Smooth muscle cell (in vitro differentiated cells): ENCODE measurements at regions not wholly inside any gene's neighbourhood (a gene's known extent, or its start where the extent isn't known, plus 50 kb on each side); places are given as distances from the start of the nearest gene placed in this dataset.

Source experiments
- DNase-seq: peaks from one replicate; lab custom pipeline; 2025; ENCODE audit not compliant: unreplicated experiment; lab: John Stamatoyannopoulos, UW
- H2AFZ ChIP-seq: fragments of 200-600 bp; sonication (generic); 2 replicates; pipeline ENCODE4 v1.6.0; 2016; ENCODE audit warnings: antibody characterized with exemption, low read depth, mild to moderate bottlenecking
- H3F3A ChIP-seq: fragments of 200-600 bp; sonication (generic); 2 replicates; pipeline ENCODE4 v1.6.0; 2017; ENCODE audit warnings: antibody characterized with exemption, low read depth
- H3K27ac ChIP-seq: fragments of 200-600 bp; sonication (generic); 2 replicates; pipeline ENCODE4 v1.5.1; 2016; ENCODE audit warnings: low read depth, mild to moderate bottlenecking
- H3K27me3 ChIP-seq: fragments of 200-600 bp; sonication (generic); 2 replicates; pipeline ENCODE4 v1.6.1; 2016; ENCODE audit warnings: low read depth, mild to moderate bottlenecking
- H3K36me3 ChIP-seq: fragments of 200-600 bp; sonication (generic); 2 replicates; pipeline ENCODE4 v1.5.1; 2016; ENCODE audit warnings: low read depth
- H3K4me1 ChIP-seq: fragments of 200-600 bp; sonication (generic); 2 replicates; pipeline ENCODE4 v1.5.1; 2016; ENCODE audit warnings: low read depth
- H3K4me2 ChIP-seq: fragments of 200-600 bp; sonication (generic); 2 replicates; pipeline ENCODE4 v1.6.0; 2016; ENCODE audit warnings: mild to moderate bottlenecking
- H3K4me3 ChIP-seq: fragments of 200-600 bp; sonication (generic); 2 replicates; pipeline ENCODE4 v1.5.1; 2016; ENCODE audit warnings: mild to moderate bottlenecking
- H3K79me2 ChIP-seq: fragments of 200-600 bp; sonication (generic); 2 replicates; pipeline ENCODE4 v1.6.0; 2016; ENCODE audit warnings: low read depth, mild to moderate bottlenecking
- H3K9ac ChIP-seq: fragments of 200-600 bp; sonication (generic); 2 replicates; pipeline ENCODE4 v1.6.0; 2016; ENCODE audit warnings: low read depth
- H3K9me3 ChIP-seq: fragments of 200-600 bp; sonication (generic); replicated peaks from 2 replicates; pipeline ENCODE4 v1.5.1; 2016; ENCODE audit warnings: low read depth
- H4K20me1 ChIP-seq: fragments of 200-600 bp; sonication (generic); 2 replicates; pipeline ENCODE4 v1.6.0; 2016; ENCODE audit warnings: low read depth
- WGBS: methylation state at CpG from one replicate; pipeline ENCODE4 v1.1.7; 2016; ENCODE audit warnings: low lambda C conversion rate; 5-methylcytosine and 5-hydroxymethylcytosine counted together
- TF ChIP-seq, protein P1 (sequence below): fragments of 200-600 bp; sonication (generic); IDR thresholded peaks from 2 replicates; pipeline ENCODE4 v1.5.1; 2017; ENCODE audit warnings: borderline replicate concordance, mild to moderate bottlenecking, antibody characterized with exemption; ENCODE audit not compliant: insufficient read depth, poor library complexity, severe bottlenecking

DNA sequence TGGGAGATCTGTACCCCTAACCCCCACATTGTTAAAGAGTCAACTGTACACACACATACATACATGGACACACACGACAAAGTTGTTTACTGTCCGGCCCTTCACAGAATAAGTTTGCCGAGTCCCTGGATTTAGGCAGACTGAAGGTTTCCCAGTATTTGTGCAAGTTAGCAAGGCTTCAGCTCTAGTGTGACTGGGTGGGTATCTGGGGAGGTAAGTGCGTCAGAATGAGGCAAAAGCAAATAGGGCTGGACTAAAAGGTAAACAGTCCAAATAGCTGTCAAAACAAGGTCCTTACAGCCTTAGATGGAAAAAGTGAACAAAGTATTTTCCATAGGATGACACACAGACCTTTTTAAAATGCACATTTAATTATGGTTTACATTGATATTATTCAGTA, 228.4 kb upstream of the UFM1 start:
- Histone ChIP-seq H3K79me2 (no peaks in the 10 kb centered on the region), H3K36me3 (no peaks in the 10 kb centered on the region), H2AFZ (no peak overlapping the region), H3K27me3 (no peaks in the 10 kb centered on the region), H3K4me1 (no peaks in the 10 kb centered on the region), H3K4me2 (no peak overlapping the region), H3K9ac (no peak overlapping the region), H3F3A (no peaks in the 10 kb centered on the region), H3K4me3 (no peak overlapping the region), H3K9me3 (no peaks in the 10 kb centered on the region), H4K20me1 (no peaks in the 10 kb centered on the region), H3K27ac (no peak overlapping the region)
- WGBS, result 97% methylated on average over 4 of the region's 4 CpGs
- TF ChIP-seq, protein P1, sequence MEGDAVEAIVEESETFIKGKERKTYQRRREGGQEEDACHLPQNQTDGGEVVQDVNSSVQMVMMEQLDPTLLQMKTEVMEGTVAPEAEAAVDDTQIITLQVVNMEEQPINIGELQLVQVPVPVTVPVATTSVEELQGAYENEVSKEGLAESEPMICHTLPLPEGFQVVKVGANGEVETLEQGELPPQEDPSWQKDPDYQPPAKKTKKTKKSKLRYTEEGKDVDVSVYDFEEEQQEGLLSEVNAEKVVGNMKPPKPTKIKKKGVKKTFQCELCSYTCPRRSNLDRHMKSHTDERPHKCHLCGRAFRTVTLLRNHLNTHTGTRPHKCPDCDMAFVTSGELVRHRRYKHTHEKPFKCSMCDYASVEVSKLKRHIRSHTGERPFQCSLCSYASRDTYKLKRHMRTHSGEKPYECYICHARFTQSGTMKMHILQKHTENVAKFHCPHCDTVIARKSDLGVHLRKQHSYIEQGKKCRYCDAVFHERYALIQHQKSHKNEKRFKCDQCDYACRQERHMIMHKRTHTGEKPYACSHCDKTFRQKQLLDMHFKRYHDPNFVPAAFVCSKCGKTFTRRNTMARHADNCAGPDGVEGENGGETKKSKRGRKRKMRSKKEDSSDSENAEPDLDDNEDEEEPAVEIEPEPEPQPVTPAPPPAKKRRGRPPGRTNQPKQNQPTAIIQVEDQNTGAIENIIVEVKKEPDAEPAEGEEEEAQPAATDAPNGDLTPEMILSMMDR, result no peak
- DNase-seq, result no peak

- no peaks in the 10 kb centered on the region for H3K9me3 ChIP-seq
- no peak overlapping the region for H3K27ac ChIP-seq
- no peak overlapping the region for H3K4me2 ChIP-seq
- no peak overlapping the region for H3K9ac ChIP-seq
- no peaks in the 10 kb centered on the region for H3F3A ChIP-seq
- TF ChIP-seq, protein P1, result no peak
- H4K20me1 ChIP-seq, result no peaks in the 10 kb centered on the region
- H3K36me3 ChIP-seq, result no peaks in the 10 kb centered on the region
- no peak overlapping the region for H2AFZ ChIP-seq
- H3K4me1 ChIP-seq, result no peaks in the 10 kb centered on the region
- no peaks in the 10 kb centered on the region for H3K27me3 ChIP-seq
- no peaks in the 10 kb centered on the region for H3K79me2 ChIP-seq
- no peak for DNase-seq
- H3K4me3 ChIP-seq, result no peak overlapping the region
These were observed 234.3 kb upstream of the TRPC4 start for GRCh38 chr13:38103851-38104250.

DNA sequence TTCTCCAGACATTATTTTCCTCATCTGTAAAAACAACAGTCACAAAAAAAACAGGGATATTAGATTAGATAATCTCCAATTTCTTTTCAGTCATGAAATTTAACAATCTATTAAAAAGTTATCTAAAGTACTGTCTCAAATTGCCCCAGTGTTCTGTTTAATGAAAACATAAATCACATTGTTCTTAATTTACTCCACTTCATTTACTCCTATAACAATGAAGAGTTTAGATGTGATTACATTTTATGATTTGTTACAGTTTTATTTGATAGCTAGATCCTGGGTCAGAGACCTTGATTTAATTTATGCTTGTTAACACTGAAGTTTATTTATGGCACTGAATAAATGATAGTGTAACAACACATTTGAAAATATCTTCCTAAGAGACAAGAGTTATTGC, 230.2 kb upstream of the TRPC4 start:
- TF ChIP-seq, protein P1, result no peak
- Histone ChIP-seq H3K36me3 (no peaks in the 10 kb centered on the region), H3K9ac (no peak overlapping the region), H3K27me3 (no peaks in the 10 kb centered on the region), H4K20me1 (no peaks in the 10 kb centered on the region), H2AFZ (no peak overlapping the region), H3K4me2 (no peak overlapping the region), H3K79me2 (no peaks in the 10 kb centered on the region), H3K4me3 (no peak overlapping the region), H3F3A (no peaks in the 10 kb centered on the region), H3K27ac (no peak overlapping the region), H3K4me1 (no peaks in the 10 kb centered on the region), H3K9me3 (no peaks in the 10 kb centered on the region)
- no peak for DNase-seq

GRCh38 chr13:38093425-38093824, 223.9 kb upstream of the TRPC4 start:
- H3K4me3 ChIP-seq, result no peak overlapping the region
- H4K20me1 ChIP-seq, result no peaks in the 10 kb centered on the region
- H3K79me2 ChIP-seq, result no peaks in the 10 kb centered on the region
- no peaks in the 10 kb centered on the region for H3K36me3 ChIP-seq
- H2AFZ ChIP-seq, result no peak overlapping the region
- WGBS, result 88% methylated on average over 4 of the region's 4 CpGs
- no peaks in the 10 kb centered on the region for H3K9me3 ChIP-seq
- TF ChIP-seq, protein P1, result no peak
- no peak overlapping the region for H3K9ac ChIP-seq
- no peak overlapping the region for H3K4me2 ChIP-seq
- H3K27ac ChIP-seq, result no peak overlapping the region
- H3F3A ChIP-seq, result no peaks in the 10 kb centered on the region
- no peak for DNase-seq
- no peaks in the 10 kb centered on the region for H3K4me1 ChIP-seq
- no peaks in the 10 kb centered on the region for H3K27me3 ChIP-seq
